Skin of body (tissue), 1 donor: ENCODE measurements at regions not wholly inside any gene's neighbourhood (a gene's known extent, or its start where the extent isn't known, plus 50 kb on each side); places are given as distances from the start of the nearest gene placed in this dataset.
"Not testable (repeated sequence)": the region's sequence is repeated elsewhere in the genome, so short reads cannot be mapped to it uniquely, and the experiment has no call there.

Source experiments
- DNase-seq: peaks from one replicate; lab custom pipeline; 2025; lab: John Stamatoyannopoulos, UW

DNA sequence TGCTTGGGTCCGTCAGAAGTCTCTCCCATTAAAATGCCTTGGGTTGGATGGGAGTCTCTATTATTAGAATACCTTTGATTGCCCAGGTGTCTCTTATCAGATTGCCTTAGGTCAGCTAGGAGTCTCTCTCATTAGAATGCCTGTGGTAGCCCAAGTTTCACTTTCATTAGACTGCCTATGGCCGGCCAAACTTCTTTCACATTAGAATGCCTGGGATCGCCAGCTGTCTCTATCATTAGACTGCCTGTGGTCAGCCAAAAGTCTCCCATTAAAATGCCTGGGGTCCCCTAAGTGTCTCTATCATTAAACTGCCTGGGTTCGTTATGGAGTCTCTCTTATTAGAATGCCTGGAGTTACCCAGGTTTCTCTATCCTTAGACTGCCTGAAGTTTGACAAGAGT lies 1476.7 kb downstream of the UQCRFS1 start:
- DNase-seq, result no peak

DNA sequence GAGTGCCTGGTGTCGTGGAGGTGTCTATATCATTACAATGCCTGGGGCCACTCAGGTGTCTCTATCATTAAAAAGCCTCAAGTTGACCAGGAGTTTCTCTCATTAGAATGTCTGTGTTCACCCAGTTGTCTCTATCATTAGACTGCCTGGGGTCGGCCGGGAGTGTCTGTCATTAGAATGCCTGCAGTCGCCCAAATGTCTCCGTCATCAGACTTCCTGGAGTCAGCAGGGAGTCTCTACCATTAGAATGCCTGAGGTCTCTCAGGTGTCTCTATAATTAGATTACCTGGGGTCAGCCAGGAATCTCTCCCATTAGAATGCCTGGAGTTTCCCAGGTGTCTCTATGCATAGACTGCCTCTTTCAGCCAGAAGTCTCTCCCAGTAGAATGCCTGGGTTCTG lies 1477.6 kb downstream of the UQCRFS1 start:
- no peak for DNase-seq

DNA sequence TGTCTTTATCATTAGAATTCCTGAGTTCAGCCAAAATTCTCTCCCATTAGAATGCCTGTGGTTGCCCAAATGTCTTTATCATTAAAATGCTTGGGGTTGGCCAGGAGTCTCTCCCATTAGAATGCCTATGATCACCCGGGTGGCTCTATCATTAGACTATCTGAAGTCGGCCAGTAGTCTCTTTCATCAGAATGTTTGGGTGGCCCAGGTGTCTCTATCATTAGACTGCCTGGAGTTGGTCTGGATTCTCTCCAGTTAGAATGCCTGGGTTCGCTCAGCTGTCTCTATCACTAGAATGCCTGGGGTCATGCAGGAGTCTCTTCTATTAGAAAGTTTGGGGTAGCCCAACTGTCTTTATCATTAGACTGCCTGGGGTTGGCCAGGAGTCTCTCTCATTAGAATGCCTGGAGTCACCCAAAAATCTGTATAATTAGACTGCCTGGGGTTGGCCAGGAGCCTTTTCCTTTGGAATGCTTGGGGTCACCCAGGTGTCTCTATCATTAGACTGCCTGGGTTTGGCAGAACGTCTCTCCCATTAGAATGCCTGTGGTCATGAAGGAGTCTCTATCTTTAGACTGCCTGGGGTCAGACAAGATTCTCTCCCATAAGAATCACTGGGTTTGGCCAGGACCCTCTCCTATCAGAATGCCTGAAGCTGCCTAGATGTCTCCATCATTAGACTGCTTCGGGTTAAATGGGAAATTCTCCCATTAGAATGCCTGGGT lies 1478.3 kb downstream of the UQCRFS1 start:
- no peak for DNase-seq

DNA sequence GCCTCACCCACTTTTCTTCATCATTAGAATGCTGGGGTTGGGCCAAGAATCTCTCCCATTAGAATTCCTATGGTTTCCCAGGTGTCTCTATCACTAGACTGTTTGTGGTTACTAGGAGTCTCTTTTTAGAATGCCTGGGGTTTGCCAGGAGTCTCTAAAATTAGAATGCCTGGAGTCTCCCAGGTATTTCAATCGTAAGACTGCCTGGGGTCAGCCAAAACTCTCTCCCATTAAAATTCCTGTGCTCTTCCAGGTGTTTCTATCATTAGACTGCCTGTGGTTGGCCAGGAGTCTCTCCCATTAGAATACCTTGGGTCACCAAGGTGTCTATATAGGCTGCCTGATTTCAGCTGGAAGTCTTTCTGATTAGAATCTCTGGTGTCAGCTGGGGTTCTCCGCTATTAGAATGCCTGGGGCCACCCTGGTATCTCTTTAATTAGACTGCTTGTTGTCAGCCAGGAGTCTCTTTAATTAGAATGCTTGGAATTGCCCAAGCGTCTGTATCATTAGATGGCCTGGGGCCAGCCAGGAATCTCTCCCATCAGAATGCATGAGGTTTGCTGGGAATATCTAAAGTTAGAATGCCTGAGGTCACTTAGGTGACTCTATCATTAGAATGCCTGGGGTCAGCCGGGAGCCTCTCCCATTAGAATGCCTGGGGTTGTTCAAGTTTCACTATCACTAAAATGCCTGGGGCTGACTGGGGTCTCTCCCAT lies 1479.2 kb downstream of the UQCRFS1 start:
- no peak for DNase-seq

DNA sequence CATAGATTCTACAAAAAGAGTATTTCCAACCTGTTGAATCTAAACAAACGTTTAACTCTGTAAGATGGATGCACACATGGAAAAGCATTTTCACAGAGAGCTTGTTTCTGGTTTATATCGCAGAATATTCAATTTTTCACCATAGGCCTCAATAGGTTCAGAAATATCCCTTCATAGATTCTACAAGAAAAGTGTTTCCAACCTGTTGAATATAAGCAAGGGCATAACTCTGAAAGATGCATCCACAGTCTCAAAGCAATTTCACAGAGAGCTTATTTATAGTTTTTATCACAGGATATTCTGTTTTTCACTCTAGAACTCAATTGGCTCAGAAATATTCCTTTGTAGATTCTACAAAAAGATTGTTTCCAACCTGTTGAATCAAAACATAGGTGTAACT lies 1483.6 kb downstream of the UQCRFS1 start:
- no peak for DNase-seq

DNA sequence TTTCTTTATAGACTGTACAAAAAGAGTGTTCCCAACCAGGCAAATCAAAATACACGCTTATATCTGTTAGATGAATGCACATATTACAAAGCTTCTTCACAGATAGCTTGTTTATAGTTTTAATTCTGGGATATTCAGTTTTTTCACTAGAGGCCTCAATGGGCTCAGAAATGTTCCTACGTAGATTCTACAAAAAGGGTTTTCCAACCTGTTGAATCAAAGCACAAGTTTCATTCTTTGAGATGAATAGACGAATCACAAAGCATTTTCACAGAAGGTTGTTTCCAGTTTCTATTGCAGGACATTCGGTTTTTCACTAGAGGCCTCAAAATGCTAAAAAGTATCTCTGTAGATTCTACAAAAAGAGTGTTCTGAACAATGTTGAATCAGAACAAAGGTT lies 1490.3 kb downstream of the UQCRFS1 start:
- no peak for DNase-seq

DNA sequence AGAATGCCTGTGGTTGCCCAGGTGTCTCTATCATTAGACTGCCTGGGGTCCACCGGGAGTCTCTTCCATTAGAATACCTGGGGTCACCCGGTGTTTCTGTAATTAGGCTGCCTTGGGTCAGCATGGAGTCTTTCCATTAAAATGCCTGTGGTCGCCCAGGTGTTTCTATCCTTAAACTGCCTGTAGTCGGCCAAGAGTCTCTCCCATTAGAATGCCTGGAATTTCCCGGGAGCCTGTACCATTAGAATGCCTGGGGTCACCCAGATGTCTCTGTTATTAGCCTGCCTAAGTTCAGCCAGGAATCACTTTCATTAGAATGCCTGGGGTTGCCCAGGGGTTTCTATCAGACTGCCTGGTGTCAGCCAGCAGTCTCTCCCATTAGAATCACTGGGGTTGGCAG lies 1492.8 kb downstream of the UQCRFS1 start:
- DNase-seq, result no peak

DNA sequence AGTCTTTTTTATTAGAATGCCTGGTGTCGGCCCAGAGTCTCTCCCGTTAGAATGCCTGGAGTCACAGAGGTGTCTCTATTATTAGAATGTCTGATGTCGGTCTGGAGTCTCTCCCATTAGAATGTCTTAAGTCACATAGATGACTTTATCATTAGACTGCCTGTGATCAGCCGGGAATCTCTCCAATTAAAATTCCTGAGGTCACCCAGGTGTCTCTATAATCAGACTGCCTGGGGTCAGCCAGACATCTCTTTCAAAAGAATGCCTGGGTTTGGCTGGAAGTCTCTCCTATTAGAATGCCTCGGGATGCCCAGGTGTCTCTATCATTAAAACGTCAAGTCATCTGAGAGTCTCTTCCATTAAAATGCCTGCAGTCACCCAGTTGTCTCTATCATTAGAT lies 1493.9 kb downstream of the UQCRFS1 start:
- no peak for DNase-seq

DNA sequence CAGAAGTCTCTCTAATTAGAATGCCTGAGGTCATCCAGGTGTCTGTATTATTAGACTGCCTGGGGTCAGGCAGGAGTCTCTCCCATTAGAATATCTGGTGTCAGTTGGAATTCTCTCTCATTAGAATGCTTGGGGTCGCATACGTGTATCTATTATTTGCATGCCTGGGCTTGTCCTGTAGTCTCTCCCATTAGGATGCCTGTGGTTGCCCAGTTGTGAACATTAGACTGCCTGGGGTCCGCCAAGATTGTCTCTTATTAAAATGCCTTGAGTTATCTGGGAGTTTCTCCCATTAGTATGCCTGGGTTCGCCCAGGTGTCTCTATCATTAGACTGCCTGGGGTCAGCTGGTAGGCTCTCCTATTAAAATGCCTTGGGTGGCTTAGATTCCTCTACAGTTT lies 1494.7 kb downstream of the UQCRFS1 start:
- DNase-seq, result no peak

DNA sequence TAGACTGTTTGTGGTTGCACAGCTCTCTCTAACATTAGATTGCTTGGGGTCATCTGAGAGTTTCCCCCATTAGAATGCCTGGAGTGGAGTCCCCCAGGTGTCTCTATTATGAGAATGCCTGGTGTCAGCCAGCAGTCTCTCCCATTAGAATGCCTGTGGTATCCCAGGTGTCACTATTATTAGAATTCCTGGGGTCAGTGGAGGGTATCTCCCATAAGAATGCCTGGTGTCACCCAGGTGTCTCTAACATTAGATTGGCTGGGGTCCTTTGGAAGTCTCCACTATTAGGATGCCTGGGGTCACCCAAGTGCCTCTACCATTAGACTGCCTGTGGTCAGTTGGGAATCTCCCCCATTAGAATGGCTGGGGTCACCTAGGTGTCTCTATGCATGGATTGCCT lies 1495.1 kb downstream of the UQCRFS1 start:
- no peak for DNase-seq

DNA sequence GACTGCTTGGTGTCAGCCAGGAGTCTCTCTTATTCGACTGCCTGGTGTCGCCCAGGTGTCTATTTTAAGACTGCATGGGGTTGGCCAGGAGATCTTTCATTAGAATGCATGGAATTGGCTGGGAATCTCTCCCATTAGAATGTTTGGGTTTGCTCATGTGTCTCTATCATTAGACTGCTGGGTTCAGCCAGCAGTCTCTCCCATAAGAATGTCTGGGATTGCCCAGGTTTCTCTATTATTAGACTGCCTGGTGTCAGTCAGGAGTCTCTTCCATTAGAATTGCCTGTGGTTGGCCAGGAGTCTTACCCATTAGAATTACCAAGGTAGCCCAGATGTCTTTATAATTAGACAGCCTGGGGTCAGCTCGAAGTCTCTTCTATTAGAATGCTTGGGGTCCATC lies 1496.0 kb downstream of the UQCRFS1 start:
- DNase-seq, result no peak

DNA sequence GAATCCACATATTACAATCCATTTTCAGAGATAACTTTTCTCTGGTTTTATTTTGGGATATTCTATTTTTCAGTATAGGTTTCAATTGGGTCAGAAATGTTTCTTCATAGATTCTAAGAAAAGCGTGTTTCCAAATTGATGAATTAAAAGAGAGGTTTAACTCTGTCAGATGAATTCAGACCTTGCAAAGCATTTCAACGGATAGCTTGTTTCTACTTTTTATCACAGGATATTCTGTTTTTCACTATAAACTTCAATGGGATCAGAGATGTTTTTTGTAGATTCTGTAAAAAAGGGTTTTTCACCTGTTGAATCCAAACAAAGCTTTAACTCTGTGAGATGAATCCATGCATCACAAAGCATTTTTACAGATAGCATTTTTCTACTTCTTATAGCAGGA lies 1498.1 kb downstream of the UQCRFS1 start:
- DNase-seq, result no peak

DNA sequence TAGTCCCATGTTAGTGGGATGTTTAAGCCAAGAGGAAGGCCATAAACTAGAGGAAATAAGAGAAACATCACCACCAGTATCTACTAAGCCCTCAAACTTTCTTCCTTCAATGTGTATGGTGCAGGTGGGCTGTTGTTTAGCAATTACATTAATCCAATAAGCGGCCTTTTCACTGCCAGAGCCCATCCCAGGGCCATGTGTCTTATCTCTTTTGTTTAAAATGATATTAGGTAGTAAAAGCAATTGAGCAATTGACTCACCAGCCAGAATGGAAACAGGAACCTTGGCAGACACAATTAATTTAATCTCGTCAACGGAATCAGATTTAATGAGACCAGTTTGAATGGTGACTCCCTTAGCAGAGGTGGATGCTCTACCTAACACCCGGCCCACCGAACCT lies 1503.5 kb downstream of the UQCRFS1 start:
- no peak for DNase-seq

DNA sequence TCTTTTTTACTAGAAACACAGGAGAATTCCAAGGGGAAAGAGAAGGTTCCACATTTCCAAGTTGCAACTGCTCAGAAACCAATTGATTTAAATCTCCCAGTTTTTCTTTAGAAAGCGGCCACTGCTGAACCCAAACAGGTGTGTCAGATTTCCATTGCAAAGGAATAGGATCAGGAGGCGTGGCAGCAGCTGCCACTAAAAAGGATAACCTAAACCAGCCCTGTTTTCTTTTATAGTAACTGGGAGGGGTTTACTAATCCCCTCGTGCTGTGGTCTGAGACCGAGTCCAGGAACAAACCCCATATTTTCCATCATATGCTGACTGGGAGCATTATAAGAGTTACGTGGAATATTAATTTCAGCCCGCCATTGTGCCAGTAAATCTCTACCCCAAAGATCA lies 1504.0 kb downstream of the UQCRFS1 start:
- DNase-seq, result not testable (repeated sequence)

DNA sequence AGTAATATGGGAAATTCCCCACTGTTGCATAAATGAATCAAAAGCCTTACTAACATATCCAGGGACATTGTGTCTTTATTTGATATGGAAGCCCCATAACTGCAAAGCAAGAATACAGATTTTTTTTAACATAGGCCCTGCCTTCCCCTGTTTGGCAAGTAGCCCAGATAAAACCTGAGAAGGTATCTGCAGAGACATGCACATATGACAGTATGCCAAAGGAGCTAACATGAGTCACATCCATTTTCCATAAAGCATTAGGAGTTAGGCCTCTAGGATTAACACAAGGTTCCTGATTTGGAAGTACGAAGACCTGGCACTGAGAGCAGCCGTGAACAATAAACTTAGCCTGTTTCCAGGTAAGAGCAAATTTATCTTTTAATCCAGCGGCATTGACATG lies 1505.9 kb downstream of the UQCRFS1 start:
- DNase-seq, result not testable (repeated sequence)

DNA sequence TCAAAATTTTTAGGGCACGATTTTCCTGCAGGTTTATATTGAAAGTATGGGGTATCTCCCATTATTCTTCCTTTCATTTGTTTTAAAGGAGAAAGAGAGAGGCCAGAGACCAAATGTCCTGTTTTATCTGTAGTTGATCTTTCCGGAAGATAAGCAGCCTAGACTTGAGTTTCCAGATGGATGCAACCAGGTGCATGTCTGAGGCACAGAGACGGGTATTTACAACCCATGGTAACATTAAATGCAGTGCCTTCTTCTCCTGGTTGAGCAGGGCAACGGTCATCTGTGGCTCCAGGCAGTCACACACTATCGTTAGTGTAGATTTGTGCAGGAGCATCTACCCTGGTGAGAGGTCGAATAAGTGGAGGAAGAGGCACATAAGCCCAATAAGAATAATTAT lies 1507.1 kb downstream of the UQCRFS1 start:
- DNase-seq, result no peak

DNA sequence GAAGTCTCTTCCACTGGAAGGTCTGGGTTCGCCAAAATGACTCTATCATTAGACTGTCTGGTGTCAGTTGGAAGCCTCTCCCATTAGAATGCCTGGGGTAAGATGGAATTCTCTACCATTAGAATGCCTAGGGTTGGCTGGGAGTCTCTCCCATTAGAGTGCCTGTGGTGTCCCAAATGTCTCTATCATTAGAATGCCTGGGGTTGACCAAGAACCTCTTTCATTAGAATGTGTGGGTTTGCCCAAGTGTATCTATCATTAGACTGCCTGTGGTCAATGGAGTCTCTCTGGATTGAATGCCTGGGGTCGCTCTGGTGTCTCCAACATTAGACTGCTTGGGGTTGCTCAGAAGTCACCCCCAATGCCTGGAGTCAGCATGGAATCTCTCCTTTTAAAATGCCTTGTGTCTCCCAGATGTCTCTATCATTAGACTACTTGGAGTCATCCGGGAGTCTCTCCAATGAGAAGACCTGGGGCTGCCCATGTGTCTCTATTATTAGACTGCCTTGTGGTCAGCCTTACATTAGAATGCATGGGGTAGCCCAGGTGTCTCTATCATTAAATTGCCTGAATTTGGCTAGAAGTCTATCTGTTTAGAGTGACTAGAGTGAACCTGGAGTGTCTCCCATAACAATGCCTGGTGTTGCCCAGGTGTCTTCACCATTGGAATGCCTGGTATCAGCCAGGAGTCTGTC lies 1518.4 kb downstream of the UQCRFS1 start:
- no peak for DNase-seq

DNA sequence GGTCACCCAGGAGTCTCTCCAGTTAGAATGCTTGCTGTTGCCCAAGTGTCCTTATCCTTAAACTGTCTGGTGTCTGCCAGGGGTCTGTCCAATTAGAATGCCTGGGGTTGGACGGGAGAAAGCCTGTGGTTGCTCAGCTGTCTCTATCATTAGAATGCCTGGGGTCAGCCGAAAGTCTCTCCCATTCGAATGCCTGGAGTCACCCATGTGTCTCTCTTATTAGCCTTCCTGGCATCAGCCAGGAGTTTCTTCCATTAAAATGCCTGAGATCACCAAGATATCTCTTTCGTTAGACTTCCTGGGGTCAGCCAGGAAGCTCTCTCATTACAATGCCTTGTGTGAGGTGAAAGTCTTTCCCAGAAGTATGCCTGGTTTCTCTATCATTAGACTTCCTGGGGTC lies 1521.0 kb downstream of the UQCRFS1 start:
- no peak for DNase-seq

DNA sequence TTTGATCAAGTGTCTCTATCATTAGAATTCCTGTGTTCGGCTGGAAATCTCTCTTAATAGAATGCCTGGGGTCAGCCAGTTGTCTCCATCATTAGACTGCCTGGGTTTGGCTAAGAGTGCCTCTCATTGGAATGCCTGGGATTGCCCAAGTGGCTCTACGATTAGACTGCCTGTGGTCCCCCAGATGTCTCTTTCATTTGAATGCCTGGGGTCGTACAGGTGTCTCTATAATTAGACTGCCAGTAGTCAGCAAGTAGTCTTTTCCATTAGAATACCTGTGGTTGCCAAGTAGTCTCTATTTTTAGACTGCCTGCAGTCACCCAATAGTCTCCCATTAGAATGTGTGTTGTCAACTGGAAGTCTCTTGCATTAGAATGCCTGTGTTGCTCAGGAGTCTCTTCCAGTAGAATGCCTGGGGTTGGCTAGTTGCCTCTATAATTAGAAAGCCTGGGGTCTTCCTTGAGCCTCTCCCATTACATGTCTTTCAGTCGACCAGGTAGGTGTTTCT lies 1523.2 kb downstream of the UQCRFS1 start:
- no peak for DNase-seq

DNA sequence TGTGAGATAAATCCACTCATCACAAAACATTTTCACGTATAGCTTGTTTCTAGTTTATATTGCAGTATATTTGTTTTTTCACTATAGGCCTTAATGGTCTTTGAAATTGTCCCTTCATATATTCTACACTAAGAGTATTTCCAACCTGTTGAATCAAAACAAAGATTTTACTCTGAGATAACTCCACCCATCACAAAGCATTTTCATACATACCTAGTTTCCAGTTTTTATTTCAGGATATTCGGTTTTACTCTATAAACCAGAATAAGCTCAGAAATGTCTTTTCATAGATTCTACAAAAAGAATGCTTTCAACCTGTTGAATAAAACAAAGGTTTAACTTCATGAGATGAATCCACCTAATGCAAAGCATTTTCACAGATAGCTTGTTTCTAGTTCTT lies 1528.7 kb downstream of the UQCRFS1 start:
- DNase-seq, result no peak

DNA sequence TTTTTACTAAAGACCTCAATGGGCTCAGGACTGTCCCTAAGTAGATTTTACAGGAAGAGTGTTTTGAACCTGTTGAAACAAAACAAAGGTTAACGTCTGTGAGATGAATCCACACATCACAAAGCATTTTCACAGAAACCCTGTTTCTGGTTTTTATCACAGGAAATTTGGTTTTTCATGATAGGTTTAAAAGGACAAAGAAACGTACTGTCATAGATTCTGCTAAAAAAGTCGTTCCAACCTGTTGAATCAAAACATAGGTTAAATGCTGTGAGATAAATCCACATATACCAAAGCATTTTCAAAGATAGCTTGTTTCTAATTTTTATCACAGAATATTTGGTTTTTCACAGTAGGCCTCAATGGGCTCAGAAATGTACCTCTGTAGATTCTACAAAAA lies 1531.0 kb downstream of the UQCRFS1 start:
- no peak for DNase-seq

DNA sequence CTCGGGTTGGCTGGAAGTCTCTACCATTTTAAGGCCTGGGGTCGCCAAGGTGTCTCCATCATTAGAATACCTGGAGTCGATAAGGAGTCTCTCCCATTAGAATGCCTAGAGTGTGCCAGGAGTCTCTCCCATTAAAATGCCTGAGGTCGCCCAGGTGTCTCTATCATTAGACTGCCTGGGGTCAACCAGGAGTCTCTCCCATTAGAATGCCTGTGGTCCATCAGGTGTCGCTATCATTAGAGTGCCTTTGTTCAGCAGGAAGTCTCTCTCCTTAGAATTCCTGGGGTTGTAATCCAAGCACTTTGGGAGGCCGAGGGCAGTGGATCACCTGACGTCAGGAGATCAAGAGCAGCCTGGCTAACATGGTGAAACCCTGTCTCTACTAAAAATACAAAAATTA lies 1533.0 kb downstream of the UQCRFS1 start:
- DNase-seq, result no peak

DNA sequence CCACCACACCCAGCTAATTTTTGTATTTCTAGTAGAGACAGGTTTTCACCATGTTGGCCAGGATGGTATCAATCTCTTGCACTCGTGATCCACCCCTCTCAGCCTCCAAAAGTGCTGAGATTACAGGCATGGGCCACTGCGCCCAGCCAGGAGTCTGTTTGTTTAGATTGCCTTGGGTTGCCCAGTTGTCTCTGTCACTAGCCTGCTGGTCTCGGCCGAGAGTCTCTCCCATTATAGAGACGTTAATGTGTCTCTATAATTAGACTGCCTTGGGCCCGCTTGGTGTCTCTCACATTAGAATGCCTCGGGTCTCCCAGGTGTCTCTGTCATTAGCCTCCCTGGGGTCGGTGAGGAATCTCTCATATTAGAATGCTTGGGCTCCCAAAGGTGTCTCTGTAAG lies 1533.6 kb downstream of the UQCRFS1 start:
- no peak for DNase-seq
